Ureter (tissue), 1 donor: ENCODE measurements at regions not wholly inside any gene's neighbourhood (a gene's known extent, or its start where the extent isn't known, plus 50 kb on each side); places are given as distances from the start of the nearest gene placed in this dataset.

ENCODE experiments used
- DNase-seq: peaks from one replicate; pipeline ENCODE4 v3.0.0-alpha.2; 2020; ENCODE audit warnings: low spot score
- donor health status: DM: yes; HTN: yes; CAD: no.

- peak; percentile 37 for DNase-seq
These were observed 112.2 kb downstream of the METRNL start for GRCh38 chr17:83191388-83192160.

GRCh38 chr17:83192161-83192788 lies 112.9 kb downstream of the METRNL start:
- DNase-seq = peak; percentile 42

- DNase-seq = peak; percentile 41
These were observed 113.5 kb downstream of the METRNL start for GRCh38 chr17:83192789-83193335.

- DNase-seq = no peak
These were observed 114.2 kb downstream of the METRNL start for GRCh38 chr17:83193336-83194185.

GRCh38 chr17:83194186-83194561 lies 114.8 kb downstream of the METRNL start:
- no peak for DNase-seq

GRCh38 chr17:83194761-83195329 lies 115.4 kb downstream of the METRNL start:
- DNase-seq = no peak

- no peak for DNase-seq
These were observed 116.1 kb downstream of the METRNL start for GRCh38 chr17:83195330-83196023.

- DNase-seq = no peak
These were observed 116.6 kb downstream of the METRNL start for GRCh38 chr17:83196024-83196365.

- no peak for DNase-seq
These were observed 117.0 kb downstream of the METRNL start for GRCh38 chr17:83196366-83196765.

GRCh38 chr17:83196973-83197880 lies 117.8 kb downstream of the METRNL start:
- DNase-seq = no peak

GRCh38 chr17:83198366-83199341 lies 119.2 kb downstream of the METRNL start:
- DNase-seq = no peak

- no peak for DNase-seq
These were observed 120.2 kb downstream of the METRNL start for GRCh38 chr17:83199500-83200201.

- no peak for DNase-seq
These were observed 120.9 kb downstream of the METRNL start for GRCh38 chr17:83200231-83200699.

- DNase-seq = no peak
These were observed 121.3 kb downstream of the METRNL start for GRCh38 chr17:83200751-83201150.

GRCh38 chr17:83201206-83202001 lies 122.0 kb downstream of the METRNL start:
- DNase-seq = no peak

- no peak for DNase-seq
These were observed 122.9 kb downstream of the METRNL start for GRCh38 chr17:83202002-83203000.
